ENCODE measurements at regions not wholly inside any gene's neighbourhood (a gene's known extent, or its start where the extent isn't known, plus 50 kb on each side); places are given as distances from the start of the nearest gene placed in this dataset.

DNA sequence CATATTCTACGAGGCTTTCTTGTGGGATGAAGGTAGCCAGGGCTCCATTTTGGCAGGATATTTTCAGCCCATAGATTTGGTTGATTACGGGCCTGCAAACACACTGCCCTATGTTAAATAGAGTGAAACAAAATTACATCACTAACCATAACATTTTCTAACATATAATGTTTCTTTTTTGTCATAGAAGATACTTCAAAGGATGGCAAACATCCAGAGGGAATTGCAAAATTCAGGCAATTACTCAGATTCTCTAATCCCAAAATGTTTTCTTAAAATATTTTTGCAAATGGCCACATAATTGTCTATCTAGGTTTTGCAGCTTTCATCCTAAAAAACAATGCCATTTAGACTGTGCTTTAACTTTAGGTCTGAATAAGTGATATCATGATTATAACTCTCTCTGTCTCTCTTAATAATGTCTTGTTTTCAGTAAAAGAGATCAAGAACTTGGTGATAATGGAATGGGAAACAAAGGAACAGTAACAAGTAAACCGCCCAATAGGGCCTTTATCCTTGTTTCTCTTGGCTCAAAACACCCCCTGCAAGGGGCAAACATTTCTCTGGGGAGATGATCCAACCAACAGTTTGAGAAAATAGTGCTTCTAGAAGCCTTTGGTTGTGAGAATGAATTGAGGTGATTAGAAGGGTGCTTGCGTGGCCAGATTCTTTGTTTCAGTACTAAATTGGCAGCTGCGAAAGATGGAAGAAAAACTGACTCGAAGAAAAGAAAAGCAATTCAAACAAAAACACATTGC lies 54.4 kb upstream of the BTG1 start:
- no peak overlapping the region for H3K4me3 ChIP-seq (ENCODE audit: low read length)
- TF ChIP-seq ZNF274 (IDR thresholded peaks at IDR 0.05; ENCODE audit: low read depth, low read length), result no peak

DNA sequence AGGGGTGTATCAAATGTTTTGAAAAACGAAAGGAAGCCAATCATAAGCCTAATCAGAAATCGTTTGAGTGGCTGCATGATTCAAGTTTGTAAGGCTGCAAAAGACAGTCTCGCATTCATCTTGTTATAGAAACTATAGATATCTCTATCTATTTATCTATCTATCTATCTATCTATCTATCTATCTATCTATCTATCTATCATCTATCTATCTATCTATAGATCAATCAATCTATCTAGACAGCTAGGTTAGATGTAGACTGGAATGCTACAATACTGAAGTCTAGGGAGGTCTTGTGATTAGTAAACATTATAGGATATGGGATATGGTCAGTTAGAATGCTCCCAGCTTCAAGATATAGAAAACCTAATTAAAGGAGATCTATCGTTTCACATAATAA lies 52.2 kb upstream of the BTG1 start:
- no peak overlapping the region for H3K4me3 ChIP-seq (ENCODE audit: low read length)
- no peak for TF ChIP-seq ZNF274 (IDR thresholded peaks at IDR 0.05; ENCODE audit: low read depth, low read length)

- H3K4me3 ChIP-seq (ENCODE audit: low read length), result no peak overlapping the region
- no peak for TF ChIP-seq ZNF274 (IDR thresholded peaks at IDR 0.05; ENCODE audit: low read depth, low read length)
Observed at GRCh38 chr12:92196368-92196767, 50.7 kb upstream of the BTG1 start.

All from GM08714 (cell line).